Loucy (cell line): ENCODE measurements at regions not wholly inside any gene's neighbourhood (a gene's known extent, or its start where the extent isn't known, plus 50 kb on each side); places are given as distances from the start of the nearest gene placed in this dataset.

ENCODE experiments used
- H2AFZ ChIP-seq: fragments of 200-600 bp; sonication (generic); 2 replicates; pipeline ENCODE4 v1.6.0; 2016; ENCODE audit warnings: antibody characterized with exemption, mild to moderate bottlenecking, low read length, moderate library complexity
- H3F3A ChIP-seq: fragments of 200-600 bp; 2 replicates; pipeline ENCODE4 v1.6.0; 2016; ENCODE audit warnings: antibody characterized with exemption, low read depth, mild to moderate bottlenecking
- H3K27me3 ChIP-seq: fragments of 200-600 bp; sonication (generic); 2 replicates; pipeline ENCODE4 v1.6.1; 2014; ENCODE audit warnings: low read length, mild to moderate bottlenecking; ENCODE audit not compliant: insufficient read depth, poor library complexity, severe bottlenecking
- H3K36me3 ChIP-seq: fragments of 200-600 bp; sonication (generic); 2 replicates; pipeline ENCODE4 v1.6.1; 2016; ENCODE audit warnings: low read length; ENCODE audit not compliant: insufficient read depth
- H3K4me1 ChIP-seq: fragments of 200-600 bp; sonication (generic); 2 replicates; pipeline ENCODE4 v1.5.1; 2014; ENCODE audit warnings: low read length, mild to moderate bottlenecking; ENCODE audit not compliant: insufficient read depth, poor library complexity, severe bottlenecking
- H3K4me2 ChIP-seq: fragments of 200-600 bp; sonication (generic); 2 replicates; pipeline ENCODE4 v1.6.0; 2014; ENCODE audit warnings: antibody characterized with exemption, low read length, low read depth, mild to moderate bottlenecking; ENCODE audit not compliant: poor library complexity, severe bottlenecking
- H3K4me3 ChIP-seq: fragments of 200-600 bp; sonication (generic); 2 replicates; pipeline ENCODE4 v1.5.1; 2014; ENCODE audit warnings: low read length, mild to moderate bottlenecking, mixed read lengths; ENCODE audit not compliant: poor library complexity, severe bottlenecking
- H3K79me2 ChIP-seq: fragments of 200-600 bp; sonication (generic); 2 replicates; pipeline ENCODE4 v1.6.1; 2014; ENCODE audit warnings: low read length; ENCODE audit not compliant: insufficient read depth
- H3K9ac ChIP-seq: fragments of 200-600 bp; sonication (generic); 2 replicates; pipeline ENCODE4 v1.6.0; 2014; ENCODE audit warnings: mild to moderate bottlenecking, low read depth, low read length, moderate library complexity; ENCODE audit not compliant: poor library complexity, severe bottlenecking
- H3K9me2 ChIP-seq: fragments of 200-600 bp; sonication (generic); replicated peaks from 2 replicates; pipeline ENCODE4 v1.6.1; 2016; ENCODE audit warnings: low read depth, low read length, mixed read lengths
- H3K9me3 ChIP-seq: fragments of 200-600 bp; sonication (generic); 2 replicates; pipeline ENCODE4 v1.6.1; 2014; ENCODE audit warnings: mild to moderate bottlenecking, antibody characterized with exemption, low read length, low read depth; ENCODE audit not compliant: insufficient read depth
- H4K20me1 ChIP-seq: fragments of 200-600 bp; sonication (generic); 2 replicates; pipeline ENCODE4 v1.6.0; 2014; ENCODE audit warnings: antibody characterized with exemption, low read length, mild to moderate bottlenecking; ENCODE audit not compliant: insufficient read depth, poor library complexity, severe bottlenecking
- EZH2phosphoT487 ChIP-seq: fragments of 200-600 bp; IDR thresholded peaks from 2 replicates; pipeline ENCODE4 v1.6.1; 2018; ENCODE audit warnings: antibody characterized with exemption, mild to moderate bottlenecking, moderate library complexity, borderline replicate concordance
- TF ChIP-seq, protein P1 (sequence below): fragments of 200-600 bp; sonication (generic); conservative IDR thresholded peaks from 2 replicates; pipeline ENCODE4 v1.5.1; 2014; ENCODE audit warnings: mild to moderate bottlenecking, antibody characterized with exemption, low read length

DNA sequence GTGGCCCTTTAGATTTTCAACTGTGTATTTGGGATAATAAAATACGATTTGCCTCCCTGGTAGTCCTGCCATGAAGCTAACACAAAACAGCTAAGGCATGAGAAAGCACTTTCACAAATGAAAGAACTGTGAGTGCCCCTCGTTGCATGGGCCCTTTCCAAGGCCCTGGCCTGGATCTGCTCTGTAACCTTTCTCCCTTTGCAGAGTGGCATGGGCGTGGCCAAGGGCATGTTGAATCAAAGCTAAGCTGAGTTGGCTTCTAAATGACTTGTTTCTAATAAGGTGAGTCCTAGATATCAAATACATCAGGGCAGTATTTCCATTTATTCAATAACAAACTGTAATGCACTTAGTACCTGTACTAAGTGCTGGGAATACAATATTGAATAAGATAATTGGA, 78.7 kb upstream of the PTPN3 start:
- no peak overlapping the region for H3K4me2 ChIP-seq
- H4K20me1 ChIP-seq: no peaks in the 10 kb centered on the region

DNA sequence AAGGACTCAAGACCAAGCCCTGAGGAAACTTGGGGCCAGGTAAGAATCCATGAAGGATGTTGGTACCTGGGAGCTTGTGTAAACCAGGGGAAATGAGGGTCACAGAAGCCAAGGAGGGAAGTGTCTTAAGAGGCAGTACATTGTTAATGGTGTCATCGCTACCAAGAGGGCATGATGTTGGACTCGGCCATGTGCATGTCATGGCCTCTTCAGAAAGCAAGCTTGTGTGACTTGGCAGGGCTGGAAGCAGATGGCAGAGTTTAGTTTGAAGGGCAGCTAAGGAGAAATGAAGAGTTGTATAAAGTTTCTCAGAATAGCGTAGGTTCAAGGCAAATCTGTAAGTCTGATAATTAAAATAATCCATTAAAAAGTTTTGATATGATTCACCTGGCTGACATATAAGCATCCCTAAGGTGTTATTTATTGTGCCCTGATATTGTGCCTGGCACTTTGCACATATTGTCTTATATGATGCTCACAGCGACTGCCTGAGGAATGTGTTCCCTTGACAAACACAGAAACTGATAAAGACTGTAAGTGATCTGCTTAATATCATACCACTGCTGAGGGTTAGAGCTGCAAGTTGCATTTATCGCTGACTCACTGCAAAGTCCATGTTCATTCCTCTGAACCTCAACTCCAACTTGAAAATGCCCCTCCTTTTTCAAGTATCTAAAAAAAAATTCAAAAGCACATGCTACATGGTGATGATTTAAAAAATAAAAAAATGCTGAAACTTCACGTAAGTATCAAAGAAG, 81.3 kb upstream of the PTPN3 start:
- no peaks in the 10 kb centered on the region for H4K20me1 ChIP-seq
- H3K36me3 ChIP-seq: no peaks in the 10 kb centered on the region
- no peaks in the 10 kb centered on the region for H3F3A ChIP-seq
- no peak overlapping the region for H2AFZ ChIP-seq
- TF ChIP-seq EZH2phosphoT487: no peak
- TF ChIP-seq, protein P1, sequence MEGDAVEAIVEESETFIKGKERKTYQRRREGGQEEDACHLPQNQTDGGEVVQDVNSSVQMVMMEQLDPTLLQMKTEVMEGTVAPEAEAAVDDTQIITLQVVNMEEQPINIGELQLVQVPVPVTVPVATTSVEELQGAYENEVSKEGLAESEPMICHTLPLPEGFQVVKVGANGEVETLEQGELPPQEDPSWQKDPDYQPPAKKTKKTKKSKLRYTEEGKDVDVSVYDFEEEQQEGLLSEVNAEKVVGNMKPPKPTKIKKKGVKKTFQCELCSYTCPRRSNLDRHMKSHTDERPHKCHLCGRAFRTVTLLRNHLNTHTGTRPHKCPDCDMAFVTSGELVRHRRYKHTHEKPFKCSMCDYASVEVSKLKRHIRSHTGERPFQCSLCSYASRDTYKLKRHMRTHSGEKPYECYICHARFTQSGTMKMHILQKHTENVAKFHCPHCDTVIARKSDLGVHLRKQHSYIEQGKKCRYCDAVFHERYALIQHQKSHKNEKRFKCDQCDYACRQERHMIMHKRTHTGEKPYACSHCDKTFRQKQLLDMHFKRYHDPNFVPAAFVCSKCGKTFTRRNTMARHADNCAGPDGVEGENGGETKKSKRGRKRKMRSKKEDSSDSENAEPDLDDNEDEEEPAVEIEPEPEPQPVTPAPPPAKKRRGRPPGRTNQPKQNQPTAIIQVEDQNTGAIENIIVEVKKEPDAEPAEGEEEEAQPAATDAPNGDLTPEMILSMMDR: no peak
- no peak overlapping the region for H3K9ac ChIP-seq
- H3K4me3 ChIP-seq: no peak overlapping the region
- H3K9me2 ChIP-seq: no peaks in the 10 kb centered on the region
- H3K4me2 ChIP-seq: no peak overlapping the region
- no peaks in the 10 kb centered on the region for H3K79me2 ChIP-seq
- H3K27me3 ChIP-seq: no peaks in the 10 kb centered on the region
- H3K4me1 ChIP-seq: no peaks in the 10 kb centered on the region
- H3K9me3 ChIP-seq: no peaks in the 10 kb centered on the region

More for the DNA sequence above, 78.7 kb upstream of the PTPN3 start:
- TF ChIP-seq, protein P1: no peak
- no peak for TF ChIP-seq EZH2phosphoT487
- H3K79me2 ChIP-seq: no peaks in the 10 kb centered on the region
- no peaks in the 10 kb centered on the region for H3K4me1 ChIP-seq
- H3K27me3 ChIP-seq: no peaks in the 10 kb centered on the region
- no peaks in the 10 kb centered on the region for H3F3A ChIP-seq
- H2AFZ ChIP-seq: no peak overlapping the region
- H3K4me3 ChIP-seq: no peak overlapping the region
- H3K9ac ChIP-seq: no peak overlapping the region
- H3K36me3 ChIP-seq: no peaks in the 10 kb centered on the region
- H3K9me3 ChIP-seq: no peaks in the 10 kb centered on the region
- H3K9me2 ChIP-seq: no peaks in the 10 kb centered on the region

DNA sequence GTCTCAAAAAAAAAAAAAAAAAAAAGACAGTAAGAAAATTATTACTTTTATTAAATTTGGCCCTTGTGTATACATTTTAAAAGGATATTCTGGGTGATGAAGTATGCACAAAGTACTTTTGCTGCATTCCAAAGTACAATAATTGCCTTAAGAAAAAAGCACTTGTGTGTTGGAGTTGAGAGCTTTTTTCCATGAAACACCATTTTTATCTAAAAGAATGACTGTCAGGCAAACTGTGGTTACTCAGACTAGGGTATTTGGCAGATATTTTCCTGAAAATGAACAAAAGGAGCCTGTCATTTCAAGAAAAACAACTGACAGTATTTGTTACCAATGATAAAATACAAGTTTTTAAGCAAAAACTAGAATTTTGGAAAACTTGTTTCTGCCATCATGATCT, 84.3 kb upstream of the PTPN3 start:
- Histone ChIP-seq H3K27me3 (no peaks in the 10 kb centered on the region), H3K9me2 (no peaks in the 10 kb centered on the region), H3F3A (no peaks in the 10 kb centered on the region), H3K4me2 (no peak overlapping the region), H2AFZ (no peak overlapping the region), H4K20me1 (no peaks in the 10 kb centered on the region), H3K4me3 (no peak overlapping the region), H3K36me3 (no peaks in the 10 kb centered on the region), H3K79me2 (no peaks in the 10 kb centered on the region), H3K4me1 (no peaks in the 10 kb centered on the region), H3K9me3 (no peaks in the 10 kb centered on the region), H3K9ac (no peak overlapping the region)
- TF ChIP-seq EZH2phosphoT487: no peak

DNA sequence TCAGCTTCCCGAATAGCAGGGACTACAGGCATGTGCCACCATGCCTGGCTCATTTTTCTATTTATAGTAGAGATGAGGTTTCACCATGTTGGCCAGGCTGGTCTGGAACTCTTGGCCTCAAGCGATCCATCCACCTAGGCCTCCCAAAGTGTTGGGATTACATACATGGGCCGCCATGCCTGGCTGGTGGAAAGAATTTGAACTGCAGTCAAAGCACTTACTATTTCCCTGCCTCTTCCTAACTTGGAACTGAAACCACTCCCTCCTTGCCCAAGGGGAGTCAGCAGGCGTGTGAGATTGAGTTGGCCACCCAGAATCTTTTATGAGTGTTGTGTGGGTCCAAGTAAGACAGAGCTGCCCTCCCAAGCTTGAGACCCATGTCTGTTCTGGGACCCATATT, 86.1 kb upstream of the PTPN3 start:
- Histone ChIP-seq H3K36me3 (no peaks in the 10 kb centered on the region), H3K9me3 (no peaks in the 10 kb centered on the region), H3K4me3 (no peak overlapping the region), H3K9ac (no peak overlapping the region), H4K20me1 (no peaks in the 10 kb centered on the region), H3K27me3 (no peaks in the 10 kb centered on the region), H3F3A (no peaks in the 10 kb centered on the region), H3K4me1 (no peaks in the 10 kb centered on the region), H3K4me2 (no peak overlapping the region), H3K9me2 (no peaks in the 10 kb centered on the region), H2AFZ (no peak overlapping the region), H3K79me2 (no peaks in the 10 kb centered on the region)
- TF ChIP-seq EZH2phosphoT487: no peak
- TF ChIP-seq, protein P1: no peak
